SKM-1 (cell line): ENCODE measurements at regions not wholly inside any gene's neighbourhood (a gene's known extent, or its start where the extent isn't known, plus 50 kb on each side); places are given as distances from the start of the nearest gene placed in this dataset.

Experiments
- DNase-seq: peaks from one replicate; lab custom pipeline; 2025; ENCODE audit not compliant: unreplicated experiment; lab: John Stamatoyannopoulos, UW

DNA sequence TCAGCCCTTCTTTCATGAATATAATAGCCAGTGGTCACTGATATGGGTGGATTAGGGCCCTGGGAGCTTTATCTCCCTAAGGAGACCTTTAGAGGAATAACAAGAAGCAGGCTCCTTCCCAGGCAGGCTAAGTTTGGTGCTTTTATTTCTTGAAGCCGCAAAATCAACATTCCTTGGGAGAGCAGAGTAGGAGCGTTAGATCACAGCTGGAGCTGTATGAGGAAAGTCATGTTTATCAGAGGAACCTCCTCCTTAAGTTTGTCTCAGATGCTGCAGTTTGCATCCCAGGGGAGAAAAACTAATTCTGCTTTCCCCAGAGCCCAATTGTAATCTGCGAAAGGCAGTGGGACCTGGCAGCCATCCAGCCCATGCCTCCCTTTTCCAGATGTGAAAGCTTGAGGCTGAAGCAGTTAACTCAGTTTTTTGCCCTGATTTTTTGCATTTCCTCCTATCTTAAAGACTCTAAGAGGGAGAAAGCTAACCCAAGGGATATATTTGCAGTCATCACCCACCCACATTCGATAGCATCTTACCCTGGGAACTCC is 186.0 kb upstream of the FRMPD4 start:
- DNase-seq: no peak

DNA sequence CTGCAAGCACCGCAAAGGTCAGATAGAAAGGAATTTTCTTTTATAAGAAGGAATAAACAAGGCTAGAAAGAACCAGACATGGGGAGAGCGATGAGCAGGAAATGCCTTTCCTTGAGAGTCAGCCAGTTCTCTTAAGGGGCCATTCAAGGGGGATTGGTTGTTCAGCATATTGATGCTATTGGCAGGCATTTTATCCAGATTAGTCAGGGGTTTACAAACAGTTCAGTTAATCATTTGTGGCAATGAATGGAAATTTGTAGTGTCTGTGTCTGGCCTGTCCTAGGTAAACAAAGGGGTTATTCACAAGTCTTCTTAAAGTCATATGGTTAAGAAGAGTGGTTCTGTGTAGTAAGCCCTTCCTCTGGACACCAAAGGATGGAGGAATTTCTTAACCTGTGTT is 184.7 kb upstream of the FRMPD4 start:
- no peak for DNase-seq

DNA sequence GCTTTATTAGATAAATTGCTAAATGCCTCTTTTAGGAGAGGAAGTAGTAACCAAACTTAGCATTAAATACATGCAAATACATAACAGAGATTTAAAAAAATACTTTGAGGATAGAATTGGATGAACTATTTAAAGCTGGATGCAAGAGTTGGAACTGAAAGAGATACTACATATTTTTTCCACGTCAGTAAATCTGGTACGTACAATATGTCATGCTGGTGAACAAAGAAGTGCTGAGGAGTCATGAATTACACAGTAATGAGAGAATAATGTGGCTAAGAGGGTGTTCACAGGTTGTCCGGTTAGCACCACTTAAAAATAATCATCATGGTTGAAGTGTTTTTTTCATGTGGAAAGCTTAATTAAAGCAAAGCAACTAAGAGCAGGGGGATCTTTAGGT is 184.1 kb upstream of the FRMPD4 start:
- DNase-seq: no peak

DNA sequence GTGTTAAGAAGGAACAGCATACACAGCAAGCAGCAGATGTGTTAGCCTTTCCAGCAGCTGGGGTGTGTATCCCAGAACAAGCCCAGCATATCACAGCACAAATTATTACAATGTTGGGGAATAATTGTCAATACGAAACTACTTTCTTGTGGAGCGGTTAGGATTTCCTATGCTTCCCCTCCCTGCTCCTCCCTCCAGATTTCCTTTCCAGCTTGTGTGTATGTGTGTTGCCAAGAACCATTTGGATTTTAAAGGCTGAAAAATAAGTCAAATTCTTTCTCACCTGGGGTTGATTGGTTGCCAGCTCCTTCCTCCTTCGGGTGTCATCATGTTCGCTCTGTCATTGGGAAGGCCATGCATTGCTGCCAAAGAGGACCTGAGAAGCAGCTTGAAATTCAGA is 178.2 kb upstream of the FRMPD4 start:
- no peak for DNase-seq

DNA sequence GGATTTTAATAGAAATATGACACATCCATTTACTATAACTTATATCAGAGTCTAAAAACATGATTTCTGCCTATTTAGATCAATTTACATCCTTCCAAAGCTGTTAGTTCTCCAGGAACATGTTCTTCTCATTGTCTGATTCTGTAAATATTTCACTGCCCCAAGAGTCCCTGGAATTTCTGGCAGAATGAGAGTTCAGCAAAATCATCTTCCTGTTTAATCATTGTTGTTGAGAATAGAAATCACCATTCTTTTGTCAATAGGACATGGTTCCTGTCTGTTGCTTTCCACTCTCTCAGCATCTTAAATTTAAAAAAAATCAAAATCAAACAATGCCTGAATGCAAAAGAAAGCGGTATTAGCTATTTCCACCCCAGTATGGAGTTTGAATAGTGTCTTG is 172.8 kb upstream of the FRMPD4 start:
- DNase-seq: no peak

DNA sequence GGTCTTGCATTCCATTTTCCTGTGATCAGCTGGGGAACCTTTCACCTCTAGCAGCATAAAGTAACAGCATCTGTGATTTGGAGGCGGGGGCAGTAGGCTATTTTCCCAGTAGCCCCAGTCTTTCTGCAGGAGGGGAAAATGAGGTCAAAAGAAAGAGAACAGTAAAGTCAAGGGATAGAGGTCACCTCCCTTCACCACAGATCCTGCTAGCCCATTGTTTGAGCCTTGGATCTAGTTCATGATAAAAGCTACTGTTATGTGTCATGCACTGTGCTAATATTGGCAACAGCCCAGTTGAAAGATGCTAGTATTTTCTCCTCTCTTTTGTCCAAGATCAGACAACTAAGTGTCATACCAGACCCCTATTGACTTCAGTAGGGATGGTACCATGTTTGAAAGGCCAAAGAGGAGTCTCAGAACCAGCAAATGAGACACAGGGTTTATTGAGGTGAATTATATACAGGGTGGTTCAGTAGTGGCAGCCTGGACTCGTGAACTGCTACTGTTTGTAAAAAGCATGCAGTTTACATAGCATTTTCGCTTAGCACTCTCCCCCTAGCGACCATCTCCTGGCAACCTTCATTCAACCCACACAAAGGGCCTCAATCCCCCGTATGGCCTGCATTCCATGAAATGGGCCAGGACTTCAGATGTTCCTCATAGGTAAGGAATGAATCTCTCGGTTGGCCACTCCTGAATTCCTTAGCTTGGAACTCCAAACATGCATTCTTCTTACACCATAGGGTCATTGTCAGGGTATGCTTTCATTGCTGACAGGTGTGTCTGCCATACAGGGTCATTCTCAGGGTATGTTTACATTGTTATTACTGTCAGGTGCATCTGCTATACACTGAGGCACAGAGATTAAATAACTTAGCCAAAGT is 170.0 kb upstream of the FRMPD4 start:
- no peak for DNase-seq

DNA sequence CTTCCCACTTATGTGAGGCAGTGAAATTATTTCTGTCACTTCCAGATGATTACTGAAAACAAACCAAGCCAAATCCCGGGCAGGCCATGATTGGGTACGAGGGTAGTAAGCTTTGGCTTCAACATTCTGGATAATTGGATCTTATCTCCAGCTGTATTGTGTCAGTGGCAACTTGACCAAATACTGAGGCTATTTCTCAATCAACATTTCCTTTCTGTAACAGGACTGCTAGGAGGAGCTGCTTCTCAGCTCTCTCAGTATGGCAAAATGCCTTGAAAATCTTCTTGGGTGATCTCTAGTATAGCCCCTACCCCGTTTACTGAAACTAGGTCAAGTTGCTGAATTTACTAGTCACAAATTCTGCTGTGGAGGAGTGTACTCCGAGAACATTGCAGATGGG is 169.3 kb upstream of the FRMPD4 start:
- DNase-seq: no peak

DNA sequence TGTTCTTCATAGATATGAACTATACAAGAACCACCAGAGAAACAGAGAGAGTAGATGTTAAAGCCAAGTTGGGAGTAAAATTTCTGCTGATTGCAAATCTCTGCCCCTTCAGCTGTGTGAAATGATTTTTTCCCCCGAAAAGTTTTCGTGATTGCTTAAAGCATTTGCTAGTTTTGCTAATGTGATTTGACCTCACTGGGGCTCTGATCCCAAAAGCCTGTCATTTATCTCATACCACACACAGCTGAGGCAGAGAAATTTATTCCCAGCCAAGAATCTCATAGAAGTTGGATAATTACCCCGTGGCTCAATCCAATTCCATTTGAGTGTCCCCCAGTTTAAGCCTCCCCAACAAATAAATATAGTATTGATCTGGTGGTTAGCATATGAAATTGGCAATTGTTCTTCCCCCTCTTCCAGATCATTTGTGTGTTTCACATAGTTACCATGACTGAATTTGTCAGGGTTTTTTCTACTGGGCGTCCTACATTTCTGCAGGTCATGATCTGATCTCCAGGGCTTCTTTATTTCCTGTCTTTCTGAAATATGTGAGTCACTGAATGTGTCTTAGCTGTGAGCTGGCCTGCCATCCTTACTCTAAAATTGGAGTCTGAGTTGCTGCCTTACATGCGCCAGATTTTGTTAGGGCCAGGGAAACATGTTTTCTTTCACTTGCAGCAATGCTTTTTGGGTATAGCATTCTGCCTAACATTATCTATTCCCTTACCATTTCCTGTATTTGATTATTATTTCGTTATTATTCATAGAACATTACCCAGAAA is 167.5 kb upstream of the FRMPD4 start:
- no peak for DNase-seq

DNA sequence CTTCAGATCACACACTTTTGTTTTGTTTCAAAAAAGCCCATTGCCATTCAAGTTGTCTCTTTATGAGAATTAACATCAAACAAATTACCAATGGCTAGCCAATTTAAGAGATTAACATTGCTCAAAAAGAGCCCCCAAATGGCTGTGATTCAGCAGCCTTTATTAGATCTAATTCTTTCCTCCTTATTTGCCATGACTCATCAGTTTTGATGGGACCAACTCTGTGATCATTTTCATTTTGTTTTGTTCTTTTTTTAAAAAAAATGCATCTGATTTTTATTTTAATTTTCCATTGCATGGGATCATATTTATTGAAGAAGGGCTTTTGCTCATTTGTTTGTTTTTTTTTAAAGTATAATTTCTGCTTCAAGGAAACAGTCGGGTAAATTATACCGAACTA is 161.6 kb upstream of the FRMPD4 start:
- DNase-seq: no peak

DNA sequence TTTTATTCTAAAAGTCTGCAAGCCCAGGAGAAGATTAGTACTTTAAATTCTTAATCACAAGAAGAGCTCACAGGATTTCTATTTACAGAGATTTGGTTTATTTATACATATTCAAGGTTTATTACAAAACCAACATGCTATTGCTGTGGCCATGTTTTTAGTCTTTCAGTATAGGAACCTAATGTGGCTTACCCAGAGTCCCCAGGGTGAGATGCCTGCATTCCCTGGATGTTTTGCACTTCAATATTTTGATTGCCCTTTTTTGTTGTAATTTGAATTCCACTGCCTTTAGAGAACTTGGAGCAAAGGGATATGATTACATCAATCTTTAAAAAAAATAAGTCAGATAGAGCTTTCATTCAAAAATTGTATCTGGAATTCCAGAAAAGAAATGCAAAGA is 146.0 kb upstream of the FRMPD4 start:
- no peak for DNase-seq

DNA sequence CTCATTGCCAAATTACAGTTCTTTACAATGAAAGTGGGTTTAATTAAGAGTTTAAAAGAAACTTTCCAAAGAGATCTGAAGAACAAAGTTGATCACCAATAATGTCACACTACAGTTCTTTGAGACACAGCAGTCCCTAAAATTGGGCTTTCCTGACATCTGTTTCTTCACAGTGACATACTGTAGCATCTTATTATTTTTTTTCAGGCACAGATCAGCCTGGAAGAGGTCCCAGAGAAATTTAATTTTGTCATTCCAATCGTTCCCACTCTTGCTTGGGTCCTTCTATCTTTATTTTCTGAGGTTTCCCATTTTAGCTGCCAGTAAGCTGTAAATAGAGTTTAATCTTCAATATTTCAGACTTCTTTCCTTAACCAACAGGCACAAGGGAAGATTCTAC is 143.1 kb upstream of the FRMPD4 start:
- DNase-seq: no peak

DNA sequence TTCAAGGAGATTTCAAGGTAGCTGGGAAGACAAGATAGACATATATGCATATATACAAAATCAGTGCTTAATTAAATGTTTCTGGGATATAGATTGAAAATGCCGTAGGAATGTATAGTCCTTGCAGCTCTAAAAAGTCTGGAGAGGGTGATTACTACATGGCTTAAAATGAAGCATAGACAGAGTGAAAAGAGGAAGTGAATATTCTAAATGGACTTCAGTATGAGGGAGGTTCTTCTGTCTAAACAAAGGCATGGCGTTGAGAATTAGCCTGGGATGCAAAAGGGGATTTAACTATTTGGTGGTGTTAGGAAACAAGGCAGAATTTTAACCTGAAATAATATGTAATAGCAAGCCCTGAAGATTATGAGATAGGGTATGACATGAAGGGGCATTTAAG is 141.5 kb upstream of the FRMPD4 start:
- DNase-seq: no peak

DNA sequence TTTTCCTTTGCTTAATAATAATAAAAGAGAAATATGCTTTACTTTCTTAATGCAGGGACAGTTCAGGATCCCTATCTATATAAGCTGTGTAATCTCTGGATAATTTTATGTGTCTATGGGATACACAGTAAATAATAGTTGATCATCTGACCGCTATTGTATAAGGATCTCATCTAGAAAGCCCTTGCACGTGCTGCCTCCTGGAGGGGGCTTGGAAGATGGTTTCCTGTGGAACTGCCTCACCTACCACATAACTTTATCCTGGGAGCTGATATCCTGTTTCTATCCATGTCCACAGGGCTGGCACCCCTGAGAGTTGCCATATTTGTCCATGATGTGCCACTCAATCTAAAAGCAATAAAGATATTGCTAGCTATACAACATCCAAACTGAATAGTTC is 139.3 kb upstream of the FRMPD4 start:
- no peak for DNase-seq

DNA sequence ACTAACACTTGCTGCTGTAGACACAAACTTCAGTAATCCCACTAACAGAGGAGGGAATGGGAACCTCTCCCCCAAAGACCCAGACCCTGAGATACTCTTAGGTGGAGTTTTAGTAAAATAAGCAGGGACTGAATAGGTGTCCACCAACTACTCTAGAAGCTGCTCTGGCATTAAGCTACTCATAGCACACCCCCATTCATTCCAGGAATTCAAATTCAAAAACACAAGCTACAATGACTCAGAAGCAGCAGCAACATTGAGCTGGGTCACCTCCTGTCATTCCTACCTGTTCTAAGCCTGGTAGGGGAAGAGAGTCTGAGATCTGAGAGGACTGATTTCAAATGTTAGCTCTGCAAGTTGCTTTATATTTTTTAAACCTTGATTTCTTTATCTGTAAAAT is 135.4 kb upstream of the FRMPD4 start:
- DNase-seq: no peak

DNA sequence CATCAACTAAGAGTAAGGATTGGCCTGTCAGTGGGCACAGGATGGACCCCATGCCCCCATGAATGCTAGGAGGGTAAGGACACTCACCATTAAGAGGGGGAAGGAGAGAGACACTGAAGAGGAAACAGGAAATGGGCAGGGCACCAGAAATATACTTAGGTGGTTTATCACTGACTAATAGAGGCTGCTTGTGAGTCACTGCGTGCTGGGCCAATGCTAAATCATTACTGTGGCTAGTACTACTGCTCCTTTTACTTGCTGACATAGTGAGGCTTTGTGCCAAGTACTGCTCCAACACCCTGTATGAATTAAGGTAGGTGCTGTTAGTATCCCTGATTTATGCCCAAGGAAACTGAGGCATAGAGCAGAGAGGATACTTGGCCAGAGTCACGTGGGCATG is 130.4 kb upstream of the FRMPD4 start:
- DNase-seq: no peak

DNA sequence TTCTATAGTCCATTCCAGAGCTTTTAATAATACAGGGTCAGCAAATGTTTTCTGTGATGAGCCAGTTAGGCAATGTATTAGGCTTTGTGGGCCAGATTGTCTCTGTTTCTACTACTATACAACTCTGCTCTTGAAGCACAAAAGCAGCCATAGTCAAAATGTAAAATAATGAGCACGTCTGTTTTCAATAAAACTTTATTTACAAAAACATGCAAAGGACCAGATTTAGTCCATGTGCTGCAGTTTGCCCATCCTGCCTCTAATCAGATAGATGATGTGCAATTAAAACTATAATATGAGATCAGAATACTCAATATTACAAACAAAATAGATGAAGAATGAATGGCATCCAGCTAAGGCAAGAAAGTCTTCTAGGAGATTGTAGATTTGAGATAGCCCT is 127.8 kb upstream of the FRMPD4 start:
- DNase-seq: no peak

DNA sequence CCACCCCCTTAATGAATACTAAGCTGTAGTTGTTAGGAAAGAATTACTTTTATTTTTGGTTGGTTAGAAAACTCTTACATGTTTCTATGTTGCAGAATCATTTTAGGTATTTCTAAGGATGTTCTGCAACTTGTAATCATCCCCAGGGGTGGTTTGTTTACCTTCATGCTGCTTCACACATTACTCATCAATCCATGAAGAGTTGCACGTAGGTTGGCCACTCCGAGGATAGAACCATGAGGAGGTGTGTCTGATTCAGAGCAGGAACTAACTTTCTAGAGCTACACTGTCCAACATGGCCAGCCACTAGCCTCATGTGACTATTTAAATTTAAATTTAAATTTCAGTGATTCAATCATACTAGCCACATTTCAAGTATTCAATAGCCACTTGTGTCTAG is 127.2 kb upstream of the FRMPD4 start:
- DNase-seq: no peak

DNA sequence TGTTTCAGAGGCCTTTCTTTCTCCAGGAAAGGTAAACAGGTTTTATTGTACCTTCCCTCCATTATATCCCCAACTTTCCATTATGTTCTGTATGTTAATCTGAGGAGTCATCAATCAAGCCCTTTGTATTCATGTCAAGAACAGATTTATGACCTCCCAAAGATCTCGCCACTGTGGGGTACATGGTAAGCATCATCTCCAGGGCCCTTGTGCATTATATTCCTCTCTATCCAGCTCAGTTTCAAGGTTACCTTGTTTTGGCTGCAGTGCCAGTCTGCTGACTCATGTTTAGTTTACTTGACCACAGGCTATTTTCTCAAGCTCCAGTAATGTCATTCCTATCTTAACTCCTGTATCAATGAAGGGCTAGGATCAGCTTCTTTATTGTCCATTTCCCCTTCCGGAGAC is 125.1 kb upstream of the FRMPD4 start:
- DNase-seq: no peak

DNA sequence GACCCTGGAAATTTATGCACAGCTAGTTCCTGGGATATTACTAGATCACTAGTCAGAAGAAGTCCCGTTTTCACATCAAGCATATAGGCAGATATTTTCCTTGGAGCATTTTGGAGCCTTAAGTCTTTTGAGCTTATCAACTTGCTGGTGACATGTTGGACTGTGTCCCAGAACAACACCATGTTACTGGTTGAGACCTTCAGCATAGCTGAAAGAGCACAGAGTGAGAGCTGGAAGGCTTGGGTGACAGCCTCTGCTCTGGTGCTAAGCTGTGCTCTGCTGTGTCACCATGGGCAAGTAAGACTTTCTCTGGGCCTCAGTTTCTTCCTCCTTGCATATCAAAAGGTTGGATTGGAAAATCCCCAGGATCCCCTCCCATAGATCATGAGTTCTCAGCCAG is 116.6 kb upstream of the FRMPD4 start:
- no peak for DNase-seq

DNA sequence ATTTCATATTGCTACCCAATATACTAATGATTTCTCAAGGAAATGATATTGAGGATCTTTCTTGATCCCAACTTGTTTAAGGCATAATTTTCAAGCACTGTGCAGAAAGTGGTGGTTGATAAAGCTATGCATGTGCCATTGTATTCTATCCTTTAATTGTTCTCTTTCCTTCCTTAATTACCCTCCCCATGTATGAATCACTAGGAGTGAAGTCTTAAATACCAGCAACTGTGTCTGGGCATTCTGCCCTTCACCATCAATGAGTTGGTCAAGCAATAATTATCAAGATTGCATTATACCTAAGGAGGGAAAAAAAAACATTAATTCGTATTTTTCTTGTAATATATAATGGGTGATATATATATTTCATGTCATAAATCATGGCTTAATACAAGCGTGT is 111.8 kb upstream of the FRMPD4 start:
- no peak for DNase-seq

DNA sequence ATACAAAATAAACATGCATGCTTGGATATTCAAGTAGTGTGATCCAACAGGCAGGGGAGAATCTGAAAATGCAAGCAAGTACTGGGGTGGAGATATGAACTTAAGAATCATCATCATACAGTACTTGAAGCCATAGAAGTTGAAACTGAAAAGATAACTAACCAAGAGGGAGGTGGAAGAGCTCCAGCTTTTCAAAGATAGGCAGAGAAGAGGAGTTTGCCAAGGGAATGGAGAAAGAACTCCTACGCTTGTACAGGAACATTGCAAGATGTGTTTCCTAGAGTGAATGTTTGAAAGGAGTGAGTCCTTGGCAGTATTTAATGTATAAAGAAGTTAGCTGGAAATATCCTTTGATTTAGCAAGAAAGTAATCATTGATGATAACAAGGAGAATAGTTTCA is 106.2 kb upstream of the FRMPD4 start:
- DNase-seq: no peak

DNA sequence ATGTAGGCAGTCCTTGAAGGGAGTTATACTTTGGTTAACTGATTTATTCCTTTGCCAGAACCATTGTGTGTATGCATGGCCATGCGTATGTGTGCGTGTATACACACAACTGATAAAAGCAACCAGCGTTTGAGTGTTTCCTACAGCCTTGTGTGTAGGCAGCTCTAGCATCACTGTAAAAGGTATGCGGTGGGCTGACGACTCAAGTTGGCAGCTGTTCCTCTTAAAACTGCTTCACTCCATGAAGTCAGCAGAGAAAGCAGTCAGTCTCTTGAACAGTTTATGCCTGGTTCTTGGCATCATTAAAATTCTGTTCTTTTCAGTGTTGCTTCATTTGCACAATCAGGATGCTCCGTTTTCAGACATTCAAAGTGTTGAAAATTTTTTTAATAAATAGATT is 103.5 kb upstream of the FRMPD4 start:
- no peak for DNase-seq
